K562 (cell line): ENCODE measurements at regions not wholly inside any gene's neighbourhood (a gene's known extent, or its start where the extent isn't known, plus 50 kb on each side); places are given as distances from the start of the nearest gene placed in this dataset.

Experiments used
- ATAC-seq: fragments of 200-7000 bp; cut with Tn5 transposase; 3 replicates; pipeline ENCODE4 v1.9.1; 2020; ENCODE audit warnings: moderate library complexity
- BruUV-seq: library from RNA; stranded (reverse); fragments of 400-500 nt; replicated peaks from 2 replicates; lab custom pipeline; 2021; lab: Mats Ljungman, UMichigan
- CTCF ChIA-PET: fragments of 300-600 bp; formaldehyde crosslinking; extraction: SDS; loops from one replicate; lab custom pipeline; 2021; ENCODE audit warnings: low intra/inter-chr PET ratio; lab: Yijun Ruan, JAX
- POLR2A ChIA-PET: fragments of 300-600, 350-650 bp; sonication (Branson Sonifier 250); formaldehyde crosslinking; extraction: SDS; loops from one replicate; lab custom pipeline; 2021; ENCODE audit warnings: antibody characterized with exemption, inconsistent platforms; lab: Yijun Ruan, JAX
- DNase-seq, 4 experiments: peaks; one replicate each; pipeline versions ENCODE4 v3.0.0 to v3.0.0-alpha.2; 2011 to 2018; ENCODE audit warnings: low spot score in 3 of 4, mixed read lengths in 3 of 4; ENCODE audit errors: extremely low read depth in 1 of 4
- FAIRE-seq: peaks from 2 replicates; lab custom pipeline; 2011; peaks lifted over from hg19 to GRCh38; lab: Jason Lieb, UNC
- H2AFZ ChIP-seq: 2 replicates; pipeline ENCODE4 v1.6.0; 2011; ENCODE audit warnings: low read depth, low read length, control low read depth, inconsistent platforms
- H3K27ac ChIP-seq: fragments of 200-600 bp; 3 replicates; pipeline ENCODE4 v1.8.0; 2011; ENCODE audit warnings: low read depth, mild to moderate bottlenecking, control low read depth, inconsistent platforms, low read length, moderate library complexity, mixed read lengths; ENCODE audit errors: extremely low read depth
- H3K27me3 ChIP-seq, 2 experiments: fragments of 300-600 bp in 1 of 2; 2 replicates in 1 of 2; 3 replicates in 1 of 2; pipeline versions ENCODE4 v1.6.0 to v1.8.0; 2011; ENCODE audit warnings: inconsistent platforms in 2 of 2, low read length in 2 of 2, mild to moderate bottlenecking in 1 of 2, mixed read lengths in 1 of 2, moderate library complexity in 1 of 2; ENCODE audit not compliant: control insufficient read depth in 2 of 2, insufficient read depth in 2 of 2
- H3K36me3 ChIP-seq: fragments of 300-600 bp; 3 replicates; pipeline ENCODE4 v1.8.0; 2011; ENCODE audit warnings: mild to moderate bottlenecking, low read length, inconsistent platforms; ENCODE audit not compliant: control insufficient read depth, insufficient read depth
- H3K4me1 ChIP-seq, 2 experiments: fragments of 200-600 bp in 1 of 2; replicated peaks in 1 of 2; 2 replicates in 1 of 2; 3 replicates in 1 of 2; pipeline versions ENCODE4 v1.5.1 to v1.8.0; 2011; ENCODE audit warnings: inconsistent platforms in 2 of 2, low read length in 2 of 2, mild to moderate bottlenecking in 1 of 2, mixed read lengths in 1 of 2, moderate library complexity in 1 of 2; ENCODE audit not compliant: control insufficient read depth in 2 of 2, insufficient read depth in 2 of 2
- H3K4me2 ChIP-seq: 2 replicates; pipeline ENCODE4 v1.6.1; 2011; ENCODE audit warnings: low read length, control low read depth, inconsistent platforms, mixed read lengths; ENCODE audit not compliant: insufficient read depth
- H3K4me3 ChIP-seq: fragments of 200-600 bp; sonication (generic), shearing (Covaris generic); 2 replicates; pipeline ENCODE4 v1.5.1; 2016; ENCODE audit warnings: control low read depth, inconsistent platforms
- H3K79me2 ChIP-seq: fragments of 200-600 bp; 3 replicates; pipeline ENCODE4 v1.8.0; 2011; ENCODE audit warnings: low read length, inconsistent platforms; ENCODE audit not compliant: control insufficient read depth, insufficient read depth
- H3K9ac ChIP-seq, 2 experiments: 2 replicates each; pipeline versions ENCODE4 v1.6.0 to v1.6.1; 2011; ENCODE audit warnings: low read depth in 2 of 2, low read length in 2 of 2, control low read depth in 1 of 2, inconsistent platforms in 1 of 2, mild to moderate bottlenecking in 1 of 2, mixed read lengths in 1 of 2; ENCODE audit not compliant: insufficient read depth in 1 of 2
- H3K9me1 ChIP-seq: one replicate; pipeline ENCODE4 v1.6.0; 2011; ENCODE audit warnings: inconsistent platforms, mild to moderate bottlenecking, low read length, moderate library complexity; ENCODE audit not compliant: control insufficient read depth, insufficient read depth
- H3K9me3 ChIP-seq: replicated peaks from 2 replicates; pipeline ENCODE4 v1.5.1; 2011; ENCODE audit warnings: low read depth, low read length, inconsistent platforms; ENCODE audit not compliant: control insufficient read depth, insufficient read depth
- H4K20me1 ChIP-seq: replicated peaks from 2 replicates; pipeline ENCODE4 v1.6.1; 2011; ENCODE audit warnings: low read length, inconsistent platforms, mixed read lengths; ENCODE audit not compliant: control insufficient read depth, insufficient read depth
- FUS ChIP-seq: fragments of 200-400 bp; formaldehyde crosslinking; optimal IDR thresholded peaks from 2 replicates; pipeline ENCODE3; 2017; ENCODE audit warnings: low read depth, low read length
- GMEB1 ChIP-seq: fragments of 250-450 bp; sonication (Bioruptor Pico); IDR thresholded peaks from 2 replicates; pipeline ENCODE4 v1.4.0; 2020; ENCODE audit warnings: mild to moderate bottlenecking
- KHSRP ChIP-seq: fragments of 450-650 bp; IDR thresholded peaks from 2 replicates; pipeline ENCODE4 v1.6.1; 2017
- PPARD ChIP-seq: fragments of 250-450 bp; sonication (Bioruptor Pico); IDR thresholded peaks from 2 replicates; pipeline ENCODE4 v1.8.0; 2022; ENCODE audit warnings: inconsistent platforms, mild to moderate bottlenecking, moderate library complexity
- TAF7 ChIP-seq: fragments of 450-650 bp; IDR thresholded peaks from 2 replicates; pipeline ENCODE4 v1.6.1; 2016; ENCODE audit warnings: missing genetic modification characterization, missing compliant biosample characterization
- THRA ChIP-seq: fragments of 450-650 bp; IDR thresholded peaks from 2 replicates; pipeline ENCODE4 v1.6.1; 2017; ENCODE audit warnings: mild to moderate bottlenecking, moderate library complexity
- THRAP3 ChIP-seq: fragments of 450-650 bp; IDR thresholded peaks from 2 replicates; pipeline ENCODE4 v1.6.1; 2016; ENCODE audit warnings: mild to moderate bottlenecking, inconsistent platforms, borderline replicate concordance
- WGBS: fragments of 100-300 bp; shearing (Covaris generic); methylation state at CpG from one replicate; pipeline ENCODE4 v1.1.6; 2016; ENCODE audit warnings: low coverage, mixed read lengths; ENCODE audit not compliant: insufficient coverage; ENCODE audit errors: missing lambda C conversion rate; 5-methylcytosine and 5-hydroxymethylcytosine counted together
- in situ Hi-C: fragments of 300-500 bp; cut with MboI; formaldehyde crosslinking; loops from 4 replicates; pipeline ENCODE4 v1.15.0; 2018; ENCODE audit warnings: inconsistent platforms, mixed read lengths
- intact Hi-C: fragments of 100-400 bp; cut with micrococcal nuclease; formaldehyde crosslinking; loops from 2 replicates; pipeline ENCODE4 v1.14.2; 2022

GRCh38 chr20:39491711-39492110, 529.6 kb downstream of the DHX35 start:
- Histone ChIP-seq H3K27ac (no peak overlapping the region), H2AFZ (no peak overlapping the region), H3K9ac (no peak overlapping the region), H3K9me3 (no peaks in the 10 kb centered on the region), H3K4me3 (no peak overlapping the region), H3K27me3 (no peaks in the 10 kb centered on the region), H3K36me3 (no peaks in the 10 kb centered on the region), H4K20me1 (no peaks in the 10 kb centered on the region), H3K4me2 (no peak overlapping the region), H3K79me2 (no peaks in the 10 kb centered on the region), H3K9me1 (no peaks in the 10 kb centered on the region), H3K4me1 (no peaks in the 10 kb centered on the region)
- TF ChIP-seq KHSRP (no peak), GMEB1 (CRISPR knock-in tag) (no peak), TAF7 (no peak), THRAP3 (no peak), FUS (no peak), THRA (no peak), PPARD (no peak)
- in situ Hi-C loops: no loop called here
- DNase-seq (no peak), FAIRE-seq (no peak), ATAC-seq (no peak)
- WGBS: 10% methylated on average over 1 of the region's 1 CpG
- ChIA-PET POLR2A (no interaction called here), CTCF (no interaction called here)
- BruUV-seq: no TSS peak
- intact Hi-C loops: no loop called here
